Inferior parietal cortex (tissue), 1 donor: ENCODE measurements at regions not wholly inside any gene's neighbourhood (a gene's known extent, or its start where the extent isn't known, plus 50 kb on each side); places are given as distances from the start of the nearest gene placed in this dataset.

Experiments used
- DNase-seq: peaks from one replicate; pipeline ENCODE4 v3.0.0-alpha.2; 2016; ENCODE audit errors: extremely low spot score

DNA sequence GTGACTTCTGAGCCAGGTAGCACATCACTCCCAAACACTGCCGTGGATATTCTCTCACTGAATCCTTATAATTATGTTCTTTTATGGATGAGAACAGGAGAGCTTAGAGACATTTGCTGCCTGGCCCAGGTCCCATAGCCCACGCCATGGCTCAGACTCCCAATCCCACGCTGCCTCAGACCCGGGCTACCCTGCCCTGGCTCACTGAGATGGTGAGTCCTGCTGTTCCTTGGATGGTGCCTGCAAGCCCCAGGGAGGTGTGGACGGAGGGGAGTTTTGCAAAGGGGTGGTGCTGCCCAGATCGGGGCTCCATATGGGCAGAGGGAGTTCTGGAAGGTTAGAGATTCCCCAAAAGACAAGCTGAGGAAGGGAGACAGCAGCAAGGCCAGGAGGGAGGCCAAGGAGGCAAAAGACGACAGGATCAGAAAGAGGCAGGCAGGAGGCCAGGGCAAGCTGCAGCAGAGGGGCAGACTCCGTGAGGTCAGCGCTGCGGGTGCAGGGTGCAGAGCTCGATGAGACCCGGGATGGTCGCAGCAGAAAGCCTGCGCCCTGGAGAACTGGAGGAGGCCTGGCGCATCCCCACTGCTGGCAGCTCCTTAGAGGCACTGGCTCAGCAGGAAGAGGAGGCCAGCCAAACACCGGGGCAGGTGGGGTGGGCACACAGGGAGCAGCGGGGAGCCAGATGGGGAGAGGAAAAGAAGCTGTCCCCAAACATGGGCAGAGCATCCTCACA is 95.7 kb upstream of the ALDH1A3 start:
- no peak for DNase-seq

DNA sequence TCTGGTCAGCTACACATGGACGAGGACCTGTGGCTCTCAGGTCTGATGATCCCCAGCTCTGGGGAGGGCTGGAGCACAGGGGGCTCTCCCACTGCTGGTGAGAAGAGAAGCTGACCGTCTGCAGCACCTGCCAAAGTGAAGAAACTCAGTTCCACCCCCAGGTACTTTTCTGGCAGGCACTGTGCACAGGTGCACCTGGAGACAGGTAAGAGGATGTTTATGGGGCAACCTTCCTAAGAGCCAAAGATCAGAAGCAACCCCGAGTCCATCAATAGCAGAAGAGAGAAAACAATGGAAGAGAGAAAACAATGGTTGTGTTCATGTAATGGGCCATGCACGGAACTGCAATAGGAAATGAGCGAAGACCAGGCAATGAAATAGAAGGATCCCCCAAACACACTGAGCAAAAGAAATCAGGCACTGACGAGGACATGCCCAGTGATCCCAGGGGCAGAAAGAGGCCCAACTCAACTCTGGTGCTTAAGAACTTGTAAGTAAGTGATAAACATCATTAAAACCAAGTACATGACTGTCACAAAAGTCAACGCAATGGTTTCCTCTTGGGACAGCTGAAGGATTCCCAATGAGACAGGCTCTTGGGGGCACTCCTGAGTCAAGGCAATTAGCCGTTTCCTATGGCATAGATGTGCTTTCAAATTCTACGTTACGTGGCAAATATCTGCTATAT is 95.0 kb upstream of the ALDH1A3 start:
- DNase-seq: no peak

DNA sequence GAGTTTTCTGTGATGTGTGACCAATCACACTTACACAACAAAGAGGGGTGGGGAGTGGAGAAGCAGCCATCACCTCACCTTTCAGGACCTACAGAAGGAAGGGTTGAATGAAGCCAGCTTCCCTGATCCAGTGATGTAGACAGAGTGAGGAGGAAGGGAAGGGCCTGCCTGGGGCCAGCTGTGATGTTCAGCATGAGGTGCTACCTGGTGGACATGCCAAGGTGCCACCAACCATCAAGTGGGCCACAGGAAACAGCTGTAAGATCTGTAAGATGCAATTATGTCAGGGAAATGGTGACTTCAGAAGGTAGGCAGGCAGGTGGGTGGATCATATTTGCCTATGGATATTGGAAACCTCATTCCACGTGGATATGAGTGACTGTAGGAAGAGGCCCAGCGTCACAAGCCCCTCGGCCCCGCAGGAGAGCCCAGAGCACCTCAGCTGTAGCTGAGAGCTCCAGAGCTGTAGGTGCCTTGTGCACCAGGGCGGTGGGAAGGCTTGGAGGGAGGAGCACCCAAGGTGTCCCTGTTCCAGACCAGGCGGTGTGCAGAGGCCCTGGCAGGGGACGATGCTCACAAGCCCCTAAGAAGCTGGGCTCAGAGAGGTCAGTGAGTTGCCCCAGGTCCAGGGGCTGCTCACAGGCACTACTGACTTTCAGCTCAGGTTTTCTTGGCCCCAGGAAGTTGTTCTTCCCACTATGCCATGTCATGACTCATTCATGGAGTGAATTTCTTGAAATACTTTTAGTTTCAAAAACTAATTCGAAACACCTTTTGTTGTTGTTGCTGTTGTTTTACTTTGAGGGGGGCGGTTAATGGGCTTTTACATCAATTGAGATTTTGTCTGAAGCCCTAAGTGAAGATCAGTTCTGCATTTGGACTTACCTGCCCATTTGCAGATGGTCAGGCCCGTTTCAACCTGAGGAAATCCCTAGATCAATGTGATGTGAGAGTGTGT is 94.2 kb upstream of the ALDH1A3 start:
- DNase-seq: no peak

DNA sequence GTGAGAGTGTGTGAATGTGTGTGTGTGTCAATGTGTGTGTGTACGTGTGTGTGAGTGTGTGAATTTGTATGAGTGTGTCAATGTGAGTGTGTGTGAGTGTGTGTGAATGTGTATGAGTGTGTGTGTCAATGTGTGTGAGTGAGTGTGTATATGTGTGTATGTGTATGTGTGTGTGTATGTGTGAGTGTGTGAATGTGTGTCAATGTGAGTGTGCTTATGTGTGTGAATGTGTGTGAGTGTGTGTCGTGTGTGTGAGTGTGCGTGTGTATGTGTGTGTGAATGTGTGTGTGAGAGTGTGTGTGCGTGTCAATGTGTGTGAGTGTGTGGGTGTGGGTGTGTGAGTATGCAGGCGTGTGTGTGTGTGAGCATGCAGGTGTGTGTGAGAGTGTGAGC is 93.5 kb upstream of the ALDH1A3 start:
- no peak for DNase-seq

DNA sequence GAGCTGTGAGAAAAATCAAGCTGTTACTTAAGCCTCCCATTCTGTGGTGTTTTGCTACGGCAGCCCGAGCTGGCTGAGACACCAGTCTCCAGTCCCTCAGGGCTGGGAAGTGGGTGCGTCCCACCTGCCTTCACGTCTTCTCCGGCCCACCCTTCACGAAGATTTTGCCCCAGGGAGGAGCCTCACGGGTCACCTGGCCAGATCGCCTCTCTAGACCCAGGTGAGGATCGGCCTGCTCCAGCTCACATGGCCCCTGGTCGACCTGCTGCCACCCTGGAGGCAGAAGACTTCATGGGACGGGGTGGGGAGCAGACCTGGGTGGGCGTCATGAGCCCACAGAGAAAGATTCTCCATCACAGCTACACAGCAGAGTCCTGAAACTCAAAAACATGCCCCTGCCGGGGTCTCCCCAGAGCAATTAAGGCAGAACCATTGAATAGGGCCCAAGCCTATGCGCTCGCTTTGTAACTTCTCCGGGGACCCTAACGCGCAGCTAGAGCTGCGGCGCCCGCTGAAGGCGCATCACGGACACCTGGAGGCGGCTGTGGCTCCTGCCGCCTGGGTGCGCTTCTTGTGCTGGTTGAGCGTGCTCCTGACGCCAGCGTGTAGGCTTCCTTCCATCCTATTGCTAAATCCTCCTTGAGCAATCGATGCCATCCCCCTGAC is 92.6 kb upstream of the ALDH1A3 start:
- no peak for DNase-seq

DNA sequence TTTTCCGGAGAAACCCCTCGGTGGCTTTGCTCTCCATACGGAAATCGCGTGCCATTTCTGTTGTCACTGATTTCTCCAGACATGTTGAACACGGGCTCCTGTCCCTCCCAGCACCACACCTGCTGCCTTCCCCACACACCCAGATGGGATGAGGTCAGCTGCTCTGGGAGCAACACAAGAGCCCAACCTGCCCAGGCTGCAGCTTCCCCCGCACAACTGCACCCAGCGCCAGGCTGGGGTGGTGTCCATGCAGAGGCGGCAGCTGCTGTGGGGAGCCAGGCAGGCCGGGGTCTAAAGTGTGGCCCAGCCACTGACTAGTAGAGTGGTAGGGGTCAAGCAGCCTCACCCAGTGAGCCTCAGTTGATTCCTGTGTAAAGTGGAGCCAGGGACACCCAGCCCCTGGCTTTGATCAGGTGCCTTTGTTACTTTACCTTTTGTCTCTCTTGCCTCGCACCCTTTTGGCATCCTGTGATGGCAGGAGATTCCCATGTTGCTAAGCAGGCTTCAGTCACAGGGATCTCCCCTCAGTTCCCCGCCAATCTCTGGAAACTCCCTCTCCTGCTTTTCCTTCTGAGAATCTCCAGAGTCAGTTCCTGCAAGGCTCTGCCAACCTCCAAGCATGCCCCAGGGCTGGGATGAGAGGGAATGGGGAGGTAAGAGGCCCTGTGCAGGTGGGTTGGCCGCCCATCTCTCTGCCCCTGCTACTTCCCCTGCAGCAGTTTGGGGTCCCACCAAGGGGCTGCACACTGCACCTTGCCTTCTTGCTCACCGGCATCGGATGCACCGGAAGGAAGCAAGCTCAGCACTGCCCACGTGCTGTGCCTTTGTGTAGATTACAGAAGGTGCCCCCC is 91.8 kb upstream of the ALDH1A3 start:
- DNase-seq: no peak

DNA sequence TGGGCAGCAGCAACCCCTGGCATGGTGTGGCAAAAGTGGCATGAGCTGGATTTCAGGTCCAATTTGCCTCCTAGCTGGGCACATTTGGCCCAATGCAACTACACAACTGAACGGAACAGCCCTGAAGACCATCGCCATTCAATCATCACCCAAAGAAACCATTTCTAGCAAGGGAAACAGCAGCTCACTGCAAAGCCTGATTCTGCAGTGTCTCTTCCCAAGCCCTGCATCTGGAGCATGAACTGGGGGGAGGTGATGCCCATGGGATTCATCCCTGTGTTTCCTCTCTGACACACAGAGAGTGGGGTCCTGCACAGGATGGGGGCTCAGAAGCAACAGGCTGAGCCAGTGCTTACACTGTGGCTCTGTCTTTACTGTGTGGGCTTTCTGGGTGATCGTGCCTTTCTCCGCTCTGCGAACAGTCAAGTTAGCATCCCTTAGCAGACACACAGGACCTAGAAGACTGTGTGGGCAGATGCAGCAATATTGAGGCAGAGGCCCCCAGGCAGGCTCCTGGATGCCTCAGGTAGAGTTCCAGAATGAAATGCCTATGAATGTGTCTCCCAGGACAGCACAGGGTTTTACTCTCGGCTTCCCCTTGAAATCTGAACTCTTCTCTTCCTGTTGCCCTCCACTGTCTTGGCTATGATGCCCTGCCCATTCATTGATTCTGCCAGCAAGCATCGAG is 91.1 kb upstream of the ALDH1A3 start:
- DNase-seq: no peak

DNA sequence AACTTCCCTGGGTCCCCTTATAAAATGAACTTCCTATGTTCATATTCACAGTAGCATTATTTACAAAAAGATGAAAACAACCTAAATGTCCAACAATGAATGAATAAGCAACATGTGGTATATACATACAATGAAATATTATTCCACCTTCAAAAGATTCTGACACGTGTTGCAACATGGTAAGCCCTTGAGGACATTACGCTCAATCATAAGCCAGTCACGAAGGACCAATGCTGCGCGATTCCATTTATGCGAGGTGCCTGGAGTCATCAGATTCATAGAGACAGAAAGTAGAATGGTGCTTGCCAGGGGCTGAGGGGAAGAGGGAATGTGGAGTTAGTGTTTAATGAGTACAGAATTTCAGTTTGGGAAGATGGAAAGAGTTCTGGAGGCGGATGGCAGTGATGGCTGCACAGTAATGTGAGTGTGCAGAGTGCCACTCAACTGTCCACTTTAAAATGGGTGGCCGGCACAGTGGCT is 88.8 kb upstream of the ALDH1A3 start:
- no peak for DNase-seq

DNA sequence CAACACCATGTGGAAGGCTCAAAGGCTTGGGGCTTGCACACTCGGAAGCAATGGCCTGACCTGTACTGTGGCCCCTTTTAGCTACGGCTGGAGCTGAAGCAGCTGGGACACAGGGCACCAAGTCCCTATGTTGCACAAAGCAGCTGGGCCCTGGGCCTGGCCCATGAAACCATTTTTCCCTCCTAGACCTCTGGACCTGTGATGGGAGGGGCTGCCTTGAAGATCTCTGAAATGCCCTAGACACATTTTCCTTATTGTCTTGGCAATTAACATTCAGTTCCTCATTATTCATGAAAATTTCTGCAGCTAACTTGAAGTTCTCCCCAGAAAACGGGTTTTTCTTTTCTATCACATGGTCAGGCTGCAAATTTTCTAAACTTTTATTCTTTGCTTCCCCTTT is 85.6 kb upstream of the ALDH1A3 start:
- DNase-seq: no peak

DNA sequence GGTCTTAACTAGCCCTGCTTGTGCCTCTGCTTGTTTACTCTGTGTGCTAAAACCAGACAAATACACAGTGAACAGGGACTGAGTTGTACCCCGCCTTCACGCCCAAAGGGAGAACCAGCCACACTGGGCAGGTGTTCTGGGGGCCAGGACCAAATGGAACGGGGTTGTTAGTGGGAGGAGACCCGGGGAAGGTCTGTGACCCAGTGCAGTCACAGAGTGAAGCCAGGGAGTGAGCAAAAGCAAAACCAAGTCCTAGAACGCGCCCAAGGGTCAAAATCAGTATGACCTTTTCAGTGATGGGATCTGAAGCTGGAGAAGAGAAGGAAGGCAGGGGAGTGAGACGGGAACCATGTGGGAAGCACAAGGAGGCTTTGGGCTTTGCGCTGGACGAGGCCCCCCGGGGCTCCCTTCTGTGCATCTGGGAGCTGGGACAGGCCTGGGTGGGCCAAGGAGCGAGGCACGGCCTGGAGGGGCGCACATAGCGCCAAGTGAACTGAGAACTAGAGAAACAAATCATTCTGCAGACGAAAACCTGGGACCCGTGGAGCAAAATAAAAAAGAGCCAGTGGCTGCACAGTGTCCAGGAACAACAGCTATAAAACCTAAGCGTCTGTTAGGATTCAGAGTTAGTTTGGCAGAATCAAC is 78.3 kb upstream of the ALDH1A3 start:
- no peak for DNase-seq

DNA sequence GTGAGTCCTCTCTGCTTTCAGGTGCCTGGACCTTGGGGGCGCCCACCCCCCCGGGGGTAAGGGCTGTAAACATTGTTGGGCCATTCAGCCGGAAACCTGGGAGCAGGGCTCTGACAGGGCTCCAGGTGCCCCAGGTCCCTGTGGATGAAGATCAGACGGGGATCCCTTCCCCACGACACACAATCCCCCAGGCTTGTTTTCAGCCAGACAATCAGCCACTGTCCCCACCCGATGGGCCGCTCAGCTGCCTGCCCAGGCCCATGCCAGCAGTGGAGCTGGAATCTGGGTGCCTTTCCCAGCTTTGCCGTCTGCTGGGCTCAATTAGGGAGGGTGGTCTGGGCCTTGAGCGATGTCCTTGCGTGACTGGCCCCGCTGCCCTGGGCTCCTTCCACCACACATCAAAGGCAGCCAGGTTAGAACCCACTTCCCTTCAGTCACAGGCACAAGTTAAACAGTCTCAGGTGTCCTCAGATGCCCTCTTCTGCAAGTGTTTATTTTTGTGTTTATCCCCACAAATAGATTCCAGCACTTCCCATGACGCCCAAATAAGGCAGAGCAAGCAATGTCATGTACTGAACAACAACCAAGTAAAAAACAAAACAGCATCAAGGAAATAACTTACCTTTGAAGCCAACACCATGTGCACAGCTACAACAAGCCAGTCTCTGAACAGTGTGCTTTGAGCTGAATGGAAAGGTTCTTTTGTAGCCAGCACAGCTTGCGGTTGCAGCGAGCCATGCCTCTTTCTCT is 77.0 kb upstream of the ALDH1A3 start:
- no peak for DNase-seq

DNA sequence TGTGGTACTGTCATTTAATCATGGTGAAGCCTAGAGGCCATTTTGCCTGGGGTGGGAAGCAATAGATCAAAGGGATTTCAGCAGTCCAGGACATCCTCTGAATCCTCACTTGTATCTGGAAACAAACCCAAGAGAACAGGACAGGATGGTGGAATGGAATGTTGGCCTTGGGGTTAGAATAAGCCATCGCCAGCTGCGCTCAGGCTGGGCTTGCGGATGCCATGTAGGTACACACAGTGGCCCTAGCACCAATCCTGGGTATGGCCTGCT is 76.5 kb upstream of the ALDH1A3 start:
- no peak for DNase-seq

DNA sequence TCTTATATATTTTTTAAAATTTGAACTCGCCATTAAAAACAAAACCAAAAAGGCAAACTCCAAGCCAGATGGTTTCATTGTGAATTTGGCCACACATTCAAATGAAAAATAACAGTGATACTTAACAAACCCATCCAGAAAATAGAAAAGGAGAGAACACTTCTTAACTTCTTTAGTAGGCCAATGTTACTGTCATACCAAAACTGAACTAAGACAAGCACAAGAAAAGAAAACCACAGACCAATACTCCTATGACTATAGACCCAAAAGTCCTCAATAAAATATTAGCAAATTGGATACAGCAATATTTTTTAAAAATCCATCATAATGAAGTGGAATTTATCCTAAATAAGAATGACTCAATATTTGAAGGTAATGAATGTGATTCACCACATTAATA is 73.5 kb upstream of the ALDH1A3 start:
- no peak for DNase-seq

DNA sequence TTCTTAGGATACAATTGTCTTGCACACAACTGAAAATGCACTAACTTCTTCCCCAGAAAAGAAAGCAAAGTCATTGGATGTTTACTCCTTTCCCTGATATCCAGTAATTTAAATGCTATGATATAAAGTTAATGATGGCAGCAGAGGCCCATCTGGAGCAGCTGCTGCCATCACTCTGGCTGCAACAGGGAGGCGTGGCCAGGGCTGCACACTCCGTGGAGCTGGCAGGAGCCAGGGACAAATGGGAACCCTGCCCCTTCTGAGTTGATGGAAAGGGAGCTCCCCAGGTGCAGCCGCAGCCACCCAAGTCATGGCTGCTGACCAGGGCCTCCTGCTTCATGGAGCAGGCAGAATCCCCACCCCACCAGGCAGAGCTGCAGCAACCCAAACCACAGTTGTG is 72.6 kb upstream of the ALDH1A3 start:
- no peak for DNase-seq

DNA sequence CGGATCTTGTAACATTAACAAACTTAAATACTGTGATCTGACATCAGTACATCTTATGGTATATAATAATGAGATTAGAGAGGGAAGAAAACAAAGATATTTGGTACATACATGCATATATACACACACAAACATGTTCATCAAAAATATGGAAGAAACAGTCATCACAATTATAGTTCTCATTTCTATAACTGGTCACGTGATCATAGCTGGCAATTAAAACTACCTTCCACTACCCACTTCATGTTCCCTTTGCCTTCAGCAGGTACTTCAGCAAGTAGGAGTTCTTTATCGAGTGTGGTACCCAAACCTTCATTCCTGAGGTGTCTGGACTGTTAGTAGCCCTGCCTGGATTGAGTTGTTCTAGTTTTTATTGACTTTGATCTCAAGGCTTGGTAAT is 70.9 kb upstream of the ALDH1A3 start:
- DNase-seq: no peak

DNA sequence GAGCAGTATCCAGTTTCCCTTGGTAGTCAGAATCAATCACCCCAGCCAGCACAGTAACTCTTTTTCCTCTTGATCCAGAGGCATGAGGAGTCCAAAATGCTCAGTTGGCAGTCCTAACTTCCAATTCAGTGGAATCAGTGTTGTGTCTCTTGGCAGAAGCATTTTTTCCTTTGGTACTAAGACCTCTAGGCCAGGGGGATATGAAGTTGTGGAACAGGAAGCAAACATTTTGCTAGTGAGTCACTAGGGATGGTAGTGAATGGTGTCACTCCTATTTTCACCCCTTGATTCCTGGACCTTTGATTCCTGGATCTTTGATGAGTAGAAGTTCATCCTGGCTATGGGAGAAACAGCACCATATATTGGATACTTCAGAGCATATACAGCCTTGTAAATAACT is 70.5 kb upstream of the ALDH1A3 start:
- no peak for DNase-seq

DNA sequence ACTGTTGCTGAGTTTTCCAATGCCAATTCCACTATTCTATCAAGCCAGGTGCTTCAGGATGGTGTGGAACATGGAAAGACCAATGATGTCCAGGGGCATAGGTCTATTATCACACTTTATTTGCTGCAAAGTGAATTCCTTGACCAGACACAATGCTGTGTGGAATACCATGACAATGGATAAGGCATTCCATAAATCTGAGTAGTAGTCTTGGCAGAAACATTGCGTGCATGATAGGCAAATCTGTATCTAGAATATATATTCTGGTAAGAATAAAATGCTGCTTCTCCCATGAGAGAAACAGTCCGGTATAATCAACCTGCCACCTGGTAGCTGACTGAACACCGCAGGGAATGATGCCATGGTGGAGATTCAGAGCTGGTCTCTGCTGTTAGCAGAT is 70.0 kb upstream of the ALDH1A3 start:
- no peak for DNase-seq

DNA sequence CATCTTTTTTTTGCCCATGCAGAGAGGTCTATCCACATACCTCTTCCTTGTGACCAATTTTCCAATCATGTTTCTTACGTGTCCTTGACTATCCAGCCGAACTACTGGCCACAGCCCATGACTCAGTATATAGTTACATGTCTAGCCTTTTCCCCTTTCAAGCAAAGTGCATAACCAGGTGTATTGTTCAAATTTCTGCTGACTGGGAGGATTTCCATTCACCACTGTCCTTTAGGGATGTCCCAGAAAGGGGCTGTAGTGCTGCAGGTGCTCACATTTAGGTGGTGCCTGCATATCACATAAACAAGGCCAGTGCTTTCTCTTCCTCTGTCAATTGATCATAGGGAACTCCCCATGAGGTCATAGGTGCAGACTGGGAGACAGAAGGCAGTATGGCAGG is 69.4 kb upstream of the ALDH1A3 start:
- no peak for DNase-seq

DNA sequence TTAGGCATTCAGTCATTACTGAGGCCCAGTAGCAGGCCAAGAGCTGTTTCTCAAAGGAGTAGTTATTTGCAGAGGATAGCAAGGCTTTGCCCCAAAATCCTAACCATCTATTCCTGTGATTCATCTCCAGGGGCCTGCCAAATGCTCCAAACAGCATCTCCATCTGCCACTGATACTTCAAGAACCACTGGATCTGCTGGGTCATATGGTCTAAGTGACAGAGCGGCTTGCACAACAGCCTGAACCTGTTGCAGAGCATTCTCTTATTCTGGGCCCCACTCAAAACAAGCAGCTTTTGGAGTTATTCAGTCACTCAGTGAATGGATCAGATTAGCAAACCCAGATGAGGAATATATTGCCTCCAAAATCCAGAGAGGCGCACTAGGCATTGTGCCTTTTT is 68.8 kb upstream of the ALDH1A3 start:
- no peak for DNase-seq
